AG09309 (cell line): ENCODE measurements at regions not wholly inside any gene's neighbourhood (a gene's known extent, or its start where the extent isn't known, plus 50 kb on each side); places are given as distances from the start of the nearest gene placed in this dataset.

Experiments
- DNase-seq: peaks from one replicate; pipeline ENCODE4 v3.0.0-alpha.2; 2010; ENCODE audit warnings: low read depth
- H3K4me3 ChIP-seq: 2 replicates; pipeline ENCODE4 v1.5.1; 2011; ENCODE audit warnings: mild to moderate bottlenecking, low read depth, low read length, moderate library complexity; ENCODE audit not compliant: control insufficient read depth
- TF ChIP-seq, protein P1 (sequence below): IDR thresholded peaks from 2 replicates; pipeline ENCODE4 v1.5.1; 2011; ENCODE audit warnings: mild to moderate bottlenecking, low read depth, low read length, inconsistent platforms; ENCODE audit not compliant: insufficient read depth, control insufficient read depth; ENCODE audit errors: missing control alignments

DNA sequence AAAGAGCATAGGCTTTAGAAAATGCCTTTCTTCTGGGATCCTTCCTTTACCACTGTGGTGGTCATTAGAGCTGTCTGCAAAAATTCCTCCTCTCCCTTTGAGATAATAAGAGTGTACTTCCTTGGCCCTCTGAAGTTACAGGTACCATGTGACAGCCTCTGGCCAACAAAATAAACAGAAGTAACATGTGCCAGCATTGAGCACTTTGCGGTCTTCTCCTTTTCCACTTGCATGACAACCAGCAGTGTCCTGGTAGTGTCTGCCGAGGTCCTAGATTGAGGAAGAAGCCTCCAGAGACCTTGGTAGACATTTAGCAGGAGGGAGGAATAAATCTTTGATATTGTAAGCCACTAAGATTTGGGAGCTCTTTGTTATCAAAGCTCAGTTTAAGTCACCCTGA, 87.5 kb upstream of the ARID1B start:
- no peak for DNase-seq
- no peak overlapping the region for H3K4me3 ChIP-seq
- TF ChIP-seq, protein P1, sequence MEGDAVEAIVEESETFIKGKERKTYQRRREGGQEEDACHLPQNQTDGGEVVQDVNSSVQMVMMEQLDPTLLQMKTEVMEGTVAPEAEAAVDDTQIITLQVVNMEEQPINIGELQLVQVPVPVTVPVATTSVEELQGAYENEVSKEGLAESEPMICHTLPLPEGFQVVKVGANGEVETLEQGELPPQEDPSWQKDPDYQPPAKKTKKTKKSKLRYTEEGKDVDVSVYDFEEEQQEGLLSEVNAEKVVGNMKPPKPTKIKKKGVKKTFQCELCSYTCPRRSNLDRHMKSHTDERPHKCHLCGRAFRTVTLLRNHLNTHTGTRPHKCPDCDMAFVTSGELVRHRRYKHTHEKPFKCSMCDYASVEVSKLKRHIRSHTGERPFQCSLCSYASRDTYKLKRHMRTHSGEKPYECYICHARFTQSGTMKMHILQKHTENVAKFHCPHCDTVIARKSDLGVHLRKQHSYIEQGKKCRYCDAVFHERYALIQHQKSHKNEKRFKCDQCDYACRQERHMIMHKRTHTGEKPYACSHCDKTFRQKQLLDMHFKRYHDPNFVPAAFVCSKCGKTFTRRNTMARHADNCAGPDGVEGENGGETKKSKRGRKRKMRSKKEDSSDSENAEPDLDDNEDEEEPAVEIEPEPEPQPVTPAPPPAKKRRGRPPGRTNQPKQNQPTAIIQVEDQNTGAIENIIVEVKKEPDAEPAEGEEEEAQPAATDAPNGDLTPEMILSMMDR = no peak

DNA sequence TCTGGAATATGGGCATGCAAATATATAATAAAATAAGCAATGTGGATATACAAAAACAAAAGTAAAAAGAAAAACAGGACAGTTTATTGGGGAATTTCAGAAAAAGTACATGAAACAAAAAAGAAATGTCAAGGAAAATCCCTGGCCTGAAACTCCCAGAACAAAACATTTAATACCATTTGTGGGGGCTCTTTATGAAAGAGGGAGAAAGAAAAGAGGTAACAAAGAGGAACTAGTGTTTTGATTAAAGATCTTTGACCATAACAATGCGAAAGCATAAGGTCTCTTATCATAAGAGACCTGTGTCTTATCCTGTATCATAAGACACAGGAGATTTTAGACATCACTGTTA, 88.6 kb upstream of the ARID1B start:
- no peak for DNase-seq
- H3K4me3 ChIP-seq = no peak overlapping the region
- TF ChIP-seq, protein P1 = no peak

DNA sequence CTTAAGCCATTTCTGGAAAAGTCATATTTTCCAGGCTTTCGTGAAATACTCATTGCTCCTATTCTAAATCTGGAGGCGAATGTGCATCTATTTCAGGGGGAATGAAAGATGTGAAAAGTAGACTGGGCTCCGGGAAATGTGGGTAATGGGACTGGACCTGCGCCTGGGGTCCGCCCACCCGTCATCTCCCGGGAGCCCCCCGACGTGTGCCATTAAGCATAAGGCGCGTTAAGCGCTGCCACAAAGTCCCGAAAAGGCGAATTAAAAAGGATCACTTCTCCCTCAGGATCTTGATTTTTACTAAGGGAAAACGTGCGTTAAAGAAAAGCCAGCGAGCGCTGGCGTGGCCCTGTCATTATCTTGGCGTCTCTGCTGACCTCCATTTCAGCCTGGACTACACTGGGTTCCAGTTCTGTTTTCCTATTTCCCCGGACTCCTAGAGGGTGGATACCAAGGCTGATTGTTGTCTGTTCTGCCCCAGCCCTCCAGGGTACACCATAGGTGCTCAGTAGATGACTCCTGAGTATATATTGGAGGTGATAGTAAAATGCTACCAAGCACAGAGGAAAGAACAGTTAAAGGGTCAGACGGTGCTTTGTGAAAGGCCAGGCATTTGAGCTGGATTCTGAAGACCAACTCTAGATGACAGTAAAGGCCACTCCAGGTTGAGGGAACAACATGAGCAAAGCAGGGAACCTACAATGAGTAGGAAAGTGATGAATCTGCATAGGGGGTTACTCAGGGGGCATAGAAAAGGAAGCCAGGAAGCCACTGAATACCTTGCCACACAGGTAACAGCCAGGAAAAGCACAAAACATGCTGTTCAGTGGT, 89.2 kb upstream of the ARID1B start:
- DNase-seq = no peak
- TF ChIP-seq, protein P1 = no peak
- H3K4me3 ChIP-seq = peak overlapping the region; percentile 62

DNA sequence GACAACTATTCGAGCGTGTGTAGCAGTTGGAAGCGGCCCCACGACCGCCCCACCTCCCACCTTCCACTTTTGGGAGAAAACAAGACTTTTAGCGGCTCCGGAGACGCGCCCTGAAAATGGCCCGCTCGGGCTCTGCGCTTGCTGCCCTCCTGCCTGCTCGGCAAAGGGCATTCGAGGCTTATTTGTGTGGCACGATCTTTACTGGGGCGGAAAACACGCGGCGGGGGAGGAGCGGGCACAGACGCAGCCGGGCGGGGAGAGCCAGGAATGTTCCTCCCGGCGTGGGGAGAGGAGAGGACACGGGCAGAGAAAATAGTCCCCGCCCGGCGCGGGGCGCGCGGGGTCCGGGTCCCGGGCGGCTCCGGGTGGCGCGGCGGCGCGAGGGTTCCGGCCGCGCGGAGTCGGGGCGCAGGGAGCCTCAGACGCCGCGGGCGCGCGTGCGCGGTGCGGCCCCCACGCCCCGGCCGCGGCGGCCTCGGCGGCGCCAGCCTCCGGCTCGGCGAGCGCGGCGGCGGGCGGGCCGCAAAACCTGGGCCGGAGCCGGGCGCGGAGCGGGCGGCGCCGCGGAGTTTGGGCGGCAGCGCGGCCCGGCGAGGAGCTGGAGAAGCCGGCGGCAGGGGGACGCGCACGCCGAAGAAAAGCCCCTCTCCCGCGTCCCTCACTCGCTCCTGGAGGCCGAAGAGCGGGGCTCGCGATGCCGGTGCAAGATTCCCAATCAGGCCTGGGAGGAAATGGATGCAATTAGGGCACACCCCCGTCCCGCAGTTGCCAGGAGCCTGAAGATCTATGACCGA, 90.0 kb upstream of the ARID1B start:
- H3K4me3 ChIP-seq = peak overlapping the region; percentile 80
- TF ChIP-seq, protein P1 = no peak
- peak; percentile 56 for DNase-seq

DNA sequence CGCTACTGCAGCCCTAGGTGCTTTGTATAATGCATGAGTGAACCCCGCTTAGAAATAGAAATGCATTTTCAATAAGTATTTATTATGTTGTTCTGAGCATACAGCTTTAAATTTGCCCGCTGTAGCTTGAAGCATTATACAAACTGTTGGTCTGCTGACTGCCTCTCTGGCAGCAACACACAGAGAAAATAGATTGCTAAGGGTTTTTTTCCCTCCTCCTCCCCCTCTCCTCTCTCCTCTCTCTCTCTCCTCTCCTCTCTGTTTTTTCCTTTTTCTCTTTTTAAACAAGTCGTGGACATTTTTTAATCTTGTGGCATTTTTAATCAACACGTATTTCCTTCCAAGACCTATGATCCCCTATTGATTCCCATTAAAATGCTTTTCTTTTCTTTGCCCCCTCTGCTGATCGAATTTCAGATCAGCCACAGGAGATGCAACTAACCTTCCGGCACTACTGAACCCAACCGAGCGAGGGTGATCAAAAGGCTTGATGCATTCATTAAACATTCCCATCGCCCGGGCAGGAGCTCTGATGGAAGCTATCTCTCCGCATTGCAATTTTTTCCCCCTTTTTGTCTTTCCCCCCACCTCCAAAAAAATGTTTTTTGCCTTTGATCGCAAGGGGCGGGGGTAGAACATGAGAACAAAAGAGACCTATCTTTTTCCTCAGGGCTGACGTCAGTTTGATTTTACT, 90.7 kb upstream of the ARID1B start:
- H3K4me3 ChIP-seq = peak overlapping the region; percentile 80
- DNase-seq = no peak
- TF ChIP-seq, protein P1 = peak; percentile 27

DNA sequence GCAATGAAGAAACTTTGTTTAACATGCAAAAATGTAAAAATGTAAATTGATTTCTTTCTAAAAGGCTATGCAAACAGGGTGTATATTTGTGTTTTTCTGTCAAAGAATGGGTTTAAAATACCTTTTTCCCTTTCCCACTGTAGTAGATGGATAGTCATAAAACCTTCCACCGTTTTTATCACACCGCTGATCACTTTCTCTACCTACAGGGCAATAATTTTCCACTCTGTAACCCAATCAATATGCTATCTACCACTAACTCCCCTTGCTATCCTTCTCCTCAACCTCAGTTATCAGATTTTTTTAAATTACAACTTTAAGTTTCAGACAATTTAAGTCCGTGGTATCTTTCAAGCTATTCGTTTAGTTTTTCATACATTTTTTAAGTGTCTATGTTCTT, 91.4 kb upstream of the ARID1B start:
- DNase-seq = no peak
- peak overlapping the region; percentile 80 for H3K4me3 ChIP-seq

More for the DNA sequence above, 91.4 kb upstream of the ARID1B start:
- TF ChIP-seq, protein P1 = no peak
